ENCODE measurements at regions not wholly inside any gene's neighbourhood (a gene's known extent, or its start where the extent isn't known, plus 50 kb on each side); places are given as distances from the start of the nearest gene placed in this dataset.

DNA sequence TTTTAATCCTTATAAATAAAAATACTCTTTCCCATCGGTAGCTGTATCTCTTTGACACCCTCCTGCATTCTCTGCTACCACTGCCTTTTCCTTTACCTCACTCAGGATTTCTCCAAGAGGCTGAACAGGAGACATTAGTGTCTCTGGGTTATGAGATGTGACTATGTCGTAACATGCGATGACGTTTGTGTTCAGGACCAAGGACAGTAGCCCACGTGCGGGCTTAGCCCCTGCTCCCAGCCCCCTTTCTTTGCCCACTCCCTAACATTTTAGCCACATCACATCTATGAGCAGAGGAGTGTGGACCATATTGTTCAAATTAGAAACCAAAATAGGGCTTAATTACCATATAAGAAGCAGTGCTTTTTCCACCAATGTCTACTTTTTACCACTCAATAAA, 369.3 kb downstream of the FBXW7 start:
- Histone ChIP-seq H3K79me2 (ENCODE audit: control insufficient read depth, insufficient read depth, low read length) (no peaks in the 10 kb centered on the region), H3K9ac (ENCODE audit: low read length) (no peak overlapping the region), H3K36me3 (replicated peaks in 1 of 2; ENCODE audit: control extremely low read depth in 1 of 2, control insufficient read depth in 1 of 2, extremely low read depth in 1 of 2, insufficient read depth in 2 of 2, low read length in 1 of 2) (no peaks in the 10 kb centered on the region), H3K4me1 (ENCODE audit: control insufficient read depth in 2 of 2, insufficient read depth in 2 of 2, low read length in 2 of 2) (no peaks in the 10 kb centered on the region), H2AFZ (ENCODE audit: insufficient read depth, low read depth, low read length, poor library complexity, severe bottlenecking) (no peak overlapping the region), H3K4me2 (replicated peaks; ENCODE audit: low read depth, low read length, poor library complexity, severe bottlenecking) (no peak overlapping the region), H3K27me3 (replicated peaks in 1 of 4; ENCODE audit: control extremely low read depth in 1 of 4, control insufficient read depth in 3 of 4, insufficient read depth in 4 of 4, low read length in 3 of 4) (no peaks in the 10 kb centered on the region), H3K4me3 (ENCODE audit: control extremely low read depth in 1 of 5, extremely low read depth in 1 of 5, insufficient read depth in 1 of 5, low read depth in 2 of 5, low read length in 4 of 5) (no peak overlapping the region), H3K9me3 (ENCODE audit: control extremely low read depth in 1 of 3, control insufficient read depth in 2 of 3, insufficient read depth in 1 of 3, low read length in 2 of 3) (no peaks in the 10 kb centered on the region), H4K20me1 (ENCODE audit: control insufficient read depth, insufficient read depth, low read length, poor library complexity, severe bottlenecking) (no peaks in the 10 kb centered on the region), H3K27ac (ENCODE audit: low read length in 2 of 2) (no peak overlapping the region)
- no peak for ATAC-seq (ENCODE audit: low read depth)
- intact Hi-C loops (cut with micrococcal nuclease) = no loop called here
- Mint-ChIP-seq H3K27ac (no peak overlapping the region), H3K4me1 (no peaks in the 10 kb centered on the region), H3K9me3 (ENCODE audit: insufficient read depth) (no peaks in the 10 kb centered on the region), H3K4me3 (no peak overlapping the region), H3K27me3 (peaks cover 23% of the 10 kb centered on the region)
- no CpG with 5 or more reads among the region's 6 CpGs for WGBS (ENCODE audit: insufficient coverage)
- POLR2A ChIA-PET = no interaction called here
- TF ChIP-seq, protein P1, sequence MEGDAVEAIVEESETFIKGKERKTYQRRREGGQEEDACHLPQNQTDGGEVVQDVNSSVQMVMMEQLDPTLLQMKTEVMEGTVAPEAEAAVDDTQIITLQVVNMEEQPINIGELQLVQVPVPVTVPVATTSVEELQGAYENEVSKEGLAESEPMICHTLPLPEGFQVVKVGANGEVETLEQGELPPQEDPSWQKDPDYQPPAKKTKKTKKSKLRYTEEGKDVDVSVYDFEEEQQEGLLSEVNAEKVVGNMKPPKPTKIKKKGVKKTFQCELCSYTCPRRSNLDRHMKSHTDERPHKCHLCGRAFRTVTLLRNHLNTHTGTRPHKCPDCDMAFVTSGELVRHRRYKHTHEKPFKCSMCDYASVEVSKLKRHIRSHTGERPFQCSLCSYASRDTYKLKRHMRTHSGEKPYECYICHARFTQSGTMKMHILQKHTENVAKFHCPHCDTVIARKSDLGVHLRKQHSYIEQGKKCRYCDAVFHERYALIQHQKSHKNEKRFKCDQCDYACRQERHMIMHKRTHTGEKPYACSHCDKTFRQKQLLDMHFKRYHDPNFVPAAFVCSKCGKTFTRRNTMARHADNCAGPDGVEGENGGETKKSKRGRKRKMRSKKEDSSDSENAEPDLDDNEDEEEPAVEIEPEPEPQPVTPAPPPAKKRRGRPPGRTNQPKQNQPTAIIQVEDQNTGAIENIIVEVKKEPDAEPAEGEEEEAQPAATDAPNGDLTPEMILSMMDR (IDR thresholded peaks at IDR 0.05) = no peak
- no peak for TF ChIP-seq EZH2 (IDR thresholded peaks at IDR 0.05; ENCODE audit: borderline replicate concordance, insufficient read depth, low read depth, low read length, poor library complexity, severe bottlenecking)
- CTCF ChIA-PET = no interaction called here
- DNase-seq = no peak

DNA sequence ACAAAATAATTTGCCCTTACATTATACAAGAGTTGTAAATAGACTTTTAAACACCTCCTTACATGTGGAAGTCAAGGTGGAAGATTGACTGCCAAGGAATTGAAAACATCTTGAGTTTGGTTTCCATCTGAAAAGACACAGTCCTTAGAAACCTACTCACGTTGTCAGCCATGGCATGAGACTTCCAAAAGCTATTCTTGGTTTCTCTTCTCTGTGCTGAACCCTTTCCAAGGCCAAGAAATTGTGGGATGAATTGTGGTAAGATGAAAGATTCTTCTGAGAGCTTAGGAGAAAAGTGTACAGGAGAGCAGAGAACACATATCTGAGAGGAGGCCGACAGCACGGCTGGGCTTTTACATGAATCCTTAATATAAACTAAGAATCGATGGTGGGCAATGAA, 370.0 kb downstream of the FBXW7 start:
- no peak for DNase-seq
- WGBS (ENCODE audit: insufficient coverage) = 100% methylated on average over 1 of the region's 4 CpGs
- TF ChIP-seq, protein P1 (IDR thresholded peaks at IDR 0.05) = no peak
- TF ChIP-seq EZH2 (IDR thresholded peaks at IDR 0.05; ENCODE audit: borderline replicate concordance, insufficient read depth, low read depth, low read length, poor library complexity, severe bottlenecking) = no peak
- Histone ChIP-seq H3K79me2 (ENCODE audit: control insufficient read depth, insufficient read depth, low read length) (no peaks in the 10 kb centered on the region), H2AFZ (ENCODE audit: insufficient read depth, low read depth, low read length, poor library complexity, severe bottlenecking) (no peak overlapping the region), H3K4me2 (replicated peaks; ENCODE audit: low read depth, low read length, poor library complexity, severe bottlenecking) (no peak overlapping the region), H3K27ac (ENCODE audit: low read length in 2 of 2) (no peak overlapping the region), H3K4me3 (ENCODE audit: control extremely low read depth in 1 of 5, extremely low read depth in 1 of 5, insufficient read depth in 1 of 5, low read depth in 2 of 5, low read length in 4 of 5) (no peak overlapping the region), H3K9me3 (ENCODE audit: control extremely low read depth in 1 of 3, control insufficient read depth in 2 of 3, insufficient read depth in 1 of 3, low read length in 2 of 3) (no peaks in the 10 kb centered on the region), H3K27me3 (replicated peaks in 1 of 4; ENCODE audit: control extremely low read depth in 1 of 4, control insufficient read depth in 3 of 4, insufficient read depth in 4 of 4, low read length in 3 of 4) (no peaks in the 10 kb centered on the region), H4K20me1 (ENCODE audit: control insufficient read depth, insufficient read depth, low read length, poor library complexity, severe bottlenecking) (no peaks in the 10 kb centered on the region), H3K36me3 (replicated peaks in 1 of 2; ENCODE audit: control extremely low read depth in 1 of 2, control insufficient read depth in 1 of 2, extremely low read depth in 1 of 2, insufficient read depth in 2 of 2, low read length in 1 of 2) (no peaks in the 10 kb centered on the region), H3K9ac (ENCODE audit: low read length) (no peak overlapping the region), H3K4me1 (ENCODE audit: control insufficient read depth in 2 of 2, insufficient read depth in 2 of 2, low read length in 2 of 2) (no peaks in the 10 kb centered on the region)
- Mint-ChIP-seq H3K27me3 (peaks cover 27% of the 10 kb centered on the region), H3K9me3 (ENCODE audit: insufficient read depth) (no peaks in the 10 kb centered on the region), H3K27ac (no peak overlapping the region), H3K4me3 (no peak overlapping the region), H3K4me1 (no peaks in the 10 kb centered on the region)
- ATAC-seq (ENCODE audit: low read depth) = no peak
- ChIA-PET CTCF (no interaction called here), POLR2A (no interaction called here)
- intact Hi-C loops (cut with micrococcal nuclease) = no loop called here

Data from B cell (primary cell).